PFSK-1 (cell line): ENCODE measurements at regions not wholly inside any gene's neighbourhood (a gene's known extent, or its start where the extent isn't known, plus 50 kb on each side); places are given as distances from the start of the nearest gene placed in this dataset.

Experiments
- FOXP2 ChIP-seq: optimal IDR thresholded peaks from 2 replicates; pipeline ENCODE3; 2011; ENCODE audit warnings: borderline replicate concordance, control low read depth, inconsistent platforms; ENCODE audit not compliant: insufficient read depth; ENCODE audit errors: extremely low read length, extremely low read depth
- POLR2AphosphoS5 ChIP-seq: IDR thresholded peaks from 2 replicates; pipeline ENCODE4 v1.6.1; 2012; ENCODE audit warnings: low read depth, mild to moderate bottlenecking, control low read depth, low read length, moderate library complexity
- SIN3A ChIP-seq: IDR thresholded peaks from 2 replicates; pipeline ENCODE4 v1.6.1; 2012; ENCODE audit warnings: mild to moderate bottlenecking, low read length, moderate library complexity, borderline replicate concordance; ENCODE audit not compliant: insufficient read depth
- TAF1 ChIP-seq: IDR thresholded peaks from 2 replicates; pipeline ENCODE4 v1.6.1; 2012; ENCODE audit warnings: low read length, control low read depth, borderline replicate concordance; ENCODE audit not compliant: insufficient read depth
- TF ChIP-seq, protein P1 (sequence below), 2 experiments: IDR thresholded peaks; 2 replicates each; pipeline versions ENCODE4 v1.6.1 to v1.8.0; 2011 to 2012; ENCODE audit warnings: low read depth in 2 of 2, low read length in 2 of 2, control low read depth in 1 of 2, inconsistent platforms in 1 of 2, mild to moderate bottlenecking in 1 of 2, moderate library complexity in 1 of 2; ENCODE audit not compliant: insufficient read depth in 1 of 2

DNA sequence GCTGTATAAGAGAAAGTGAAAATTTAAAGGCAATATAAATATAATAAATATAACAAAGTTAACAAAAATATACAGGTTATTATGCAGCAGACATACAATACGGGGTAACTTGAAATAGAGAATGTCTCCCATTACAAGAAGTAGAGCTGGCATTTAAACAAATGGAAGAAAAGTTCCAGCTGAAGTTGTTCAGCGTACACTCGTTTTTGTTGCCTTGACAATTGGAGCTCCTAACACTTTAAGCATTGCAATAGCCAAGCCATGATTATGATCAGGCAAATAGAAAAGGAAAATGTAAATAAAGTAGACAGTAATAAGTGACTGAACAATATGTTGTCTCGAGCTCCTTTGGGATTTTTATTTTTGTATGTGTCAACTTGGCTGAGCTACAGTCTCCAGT, 737.8 kb upstream of the CELF2 start:
- TF ChIP-seq POLR2AphosphoS5 (no peak), SIN3A (no peak), FOXP2 (no peak), TAF1 (no peak)
- TF ChIP-seq, protein P1, sequence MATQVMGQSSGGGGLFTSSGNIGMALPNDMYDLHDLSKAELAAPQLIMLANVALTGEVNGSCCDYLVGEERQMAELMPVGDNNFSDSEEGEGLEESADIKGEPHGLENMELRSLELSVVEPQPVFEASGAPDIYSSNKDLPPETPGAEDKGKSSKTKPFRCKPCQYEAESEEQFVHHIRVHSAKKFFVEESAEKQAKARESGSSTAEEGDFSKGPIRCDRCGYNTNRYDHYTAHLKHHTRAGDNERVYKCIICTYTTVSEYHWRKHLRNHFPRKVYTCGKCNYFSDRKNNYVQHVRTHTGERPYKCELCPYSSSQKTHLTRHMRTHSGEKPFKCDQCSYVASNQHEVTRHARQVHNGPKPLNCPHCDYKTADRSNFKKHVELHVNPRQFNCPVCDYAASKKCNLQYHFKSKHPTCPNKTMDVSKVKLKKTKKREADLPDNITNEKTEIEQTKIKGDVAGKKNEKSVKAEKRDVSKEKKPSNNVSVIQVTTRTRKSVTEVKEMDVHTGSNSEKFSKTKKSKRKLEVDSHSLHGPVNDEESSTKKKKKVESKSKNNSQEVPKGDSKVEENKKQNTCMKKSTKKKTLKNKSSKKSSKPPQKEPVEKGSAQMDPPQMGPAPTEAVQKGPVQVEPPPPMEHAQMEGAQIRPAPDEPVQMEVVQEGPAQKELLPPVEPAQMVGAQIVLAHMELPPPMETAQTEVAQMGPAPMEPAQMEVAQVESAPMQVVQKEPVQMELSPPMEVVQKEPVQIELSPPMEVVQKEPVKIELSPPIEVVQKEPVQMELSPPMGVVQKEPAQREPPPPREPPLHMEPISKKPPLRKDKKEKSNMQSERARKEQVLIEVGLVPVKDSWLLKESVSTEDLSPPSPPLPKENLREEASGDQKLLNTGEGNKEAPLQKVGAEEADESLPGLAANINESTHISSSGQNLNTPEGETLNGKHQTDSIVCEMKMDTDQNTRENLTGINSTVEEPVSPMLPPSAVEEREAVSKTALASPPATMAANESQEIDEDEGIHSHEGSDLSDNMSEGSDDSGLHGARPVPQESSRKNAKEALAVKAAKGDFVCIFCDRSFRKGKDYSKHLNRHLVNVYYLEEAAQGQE (IDR thresholded peaks at IDR 0.05; ENCODE audit: insufficient read depth in 1 of 2, low read depth in 2 of 2, low read length in 2 of 2): no peak

DNA sequence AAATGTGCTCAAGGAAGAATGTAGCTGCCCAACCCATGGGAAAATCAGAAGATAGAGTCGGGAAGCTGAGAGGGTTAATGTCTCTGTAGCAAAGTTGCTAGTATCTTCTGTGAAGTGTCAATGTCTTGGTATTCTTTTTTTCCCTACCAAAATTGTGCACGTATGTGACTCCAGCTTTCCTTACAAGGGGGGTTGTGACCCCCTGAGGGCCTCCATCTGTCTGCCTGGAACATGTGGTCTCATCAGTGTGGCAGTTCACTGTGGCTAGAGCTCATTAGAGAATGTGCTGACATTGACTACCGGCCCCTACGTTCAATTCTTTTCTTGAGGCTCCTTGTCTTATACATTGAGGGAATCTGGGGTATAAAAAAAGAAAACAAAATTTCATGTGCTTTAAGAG, 725.2 kb upstream of the CELF2 start:
- TF ChIP-seq, protein P1 (IDR thresholded peaks at IDR 0.05; ENCODE audit: insufficient read depth in 1 of 2, low read depth in 2 of 2, low read length in 2 of 2): no peak
- TF ChIP-seq POLR2AphosphoS5 (no peak), FOXP2 (no peak), TAF1 (no peak), SIN3A (no peak)

DNA sequence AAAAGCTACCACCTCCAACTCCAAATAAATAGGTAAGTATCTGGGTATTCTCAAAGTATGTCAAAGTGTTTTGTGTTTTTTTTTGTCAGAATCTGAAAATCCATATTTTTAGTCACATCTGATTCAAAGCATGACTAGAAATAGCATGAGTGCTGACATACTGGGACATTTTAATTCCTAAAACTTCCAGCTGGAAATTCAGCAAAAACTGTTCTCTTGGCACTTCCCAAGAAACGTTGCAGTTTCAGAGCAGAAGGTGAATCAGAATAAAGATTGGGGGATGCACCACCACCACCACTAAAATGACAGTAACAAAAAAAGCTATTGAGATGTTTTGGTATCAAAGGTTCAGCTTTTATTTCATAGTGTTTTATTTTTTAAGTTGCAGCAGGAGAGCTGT, 724.6 kb upstream of the CELF2 start:
- TF ChIP-seq SIN3A: no peak
- TF ChIP-seq FOXP2: no peak
- no peak for TF ChIP-seq TAF1
- no peak for TF ChIP-seq POLR2AphosphoS5
- TF ChIP-seq, protein P1 (IDR thresholded peaks at IDR 0.05; ENCODE audit: insufficient read depth in 1 of 2, low read depth in 2 of 2, low read length in 2 of 2): no peak

DNA sequence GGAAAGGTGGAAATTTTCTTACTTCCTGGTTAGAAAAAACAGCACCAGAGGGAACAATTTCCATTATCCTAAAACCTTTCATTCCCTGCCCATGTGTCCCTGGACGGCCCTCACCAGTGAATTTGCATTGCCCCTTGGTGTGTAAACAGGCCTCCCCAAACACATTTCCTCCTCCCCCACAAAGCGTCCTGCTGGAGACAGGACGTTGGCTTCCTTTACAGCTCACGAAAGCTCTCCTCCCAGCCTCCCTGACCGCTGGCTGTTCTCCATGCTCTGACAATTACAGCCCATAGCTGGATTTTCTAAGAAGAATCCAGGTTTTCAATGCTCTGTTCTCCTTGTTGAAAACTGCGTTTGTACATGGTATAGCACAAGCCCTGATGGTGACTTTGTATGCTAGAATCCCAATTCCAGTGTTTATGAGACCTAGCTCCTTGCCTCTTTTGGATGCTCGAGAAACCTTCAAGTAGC, 724.2 kb upstream of the CELF2 start:
- peak; percentile 98 for TF ChIP-seq FOXP2
- no peak for TF ChIP-seq POLR2AphosphoS5
- no peak for TF ChIP-seq TAF1
- TF ChIP-seq SIN3A: no peak
- TF ChIP-seq, protein P1 (IDR thresholded peaks at IDR 0.05; ENCODE audit: insufficient read depth in 1 of 2, low read depth in 2 of 2, low read length in 2 of 2): peak in 1 of 2 experiments; percentile 63; a peak in 1 of 4 replicates
